Activated CD4-positive, alpha-beta T cell treated with anti-CD3 and anti-CD28 coated beads, Interleukin-2, amount 10 ng/mL, durations not matched to agents 24 days and 14 days (primary cell): ENCODE measurements at regions not wholly inside any gene's neighbourhood (a gene's known extent, or its start where the extent isn't known, plus 50 kb on each side); places are given as distances from the start of the nearest gene placed in this dataset.

Experiments used
- DNase-seq: peaks from one replicate; pipeline ENCODE4 v3.0.0; 2022
- H3K27ac Mint-ChIP-seq: one replicate; pipeline ENCODE4 v1.8.0; 2022; ENCODE audit warnings: mild to moderate bottlenecking, mixed read lengths
- H3K27me3 Mint-ChIP-seq: one replicate; pipeline ENCODE4 v1.8.0; 2022; ENCODE audit warnings: mixed read lengths
- H3K36me3 Mint-ChIP-seq: one replicate; pipeline ENCODE4 v1.8.0; 2022; ENCODE audit warnings: low read depth, mild to moderate bottlenecking, mixed read lengths
- H3K4me1 Mint-ChIP-seq: one replicate; pipeline ENCODE4 v1.8.0; 2021; ENCODE audit warnings: mixed read lengths
- H3K4me3 Mint-ChIP-seq: one replicate; pipeline ENCODE4 v1.8.0; 2022; ENCODE audit warnings: mild to moderate bottlenecking, moderate library complexity, mixed read lengths
- H3K9me3 Mint-ChIP-seq: one replicate; pipeline ENCODE4 v1.8.0; 2021; ENCODE audit warnings: mixed read lengths
- intact Hi-C: fragments of 100-400 bp; cut with micrococcal nuclease; formaldehyde crosslinking; loops from one replicate; pipeline ENCODE4 v1.15.1; 2023

GRCh38 chr14:100434033-100434601, 111.0 kb downstream of the SLC25A47 start:
- no peak overlapping the region for H3K27ac Mint-ChIP-seq
- H3K4me3 Mint-ChIP-seq, result no peak overlapping the region
- no peaks in the 10 kb centered on the region for H3K9me3 Mint-ChIP-seq
- H3K27me3 Mint-ChIP-seq, result no peaks in the 10 kb centered on the region
- no peaks in the 10 kb centered on the region for H3K36me3 Mint-ChIP-seq
- peaks cover 5% of the 10 kb centered on the region for H3K4me1 Mint-ChIP-seq
- DNase-seq, result no peak
- intact Hi-C loops, result no loop called here

GRCh38 chr14:100434911-100435438, 111.8 kb downstream of the SLC25A47 start:
- DNase-seq, result no peak
- Mint-ChIP-seq H3K9me3 (no peaks in the 10 kb centered on the region), H3K27ac (no peak overlapping the region), H3K27me3 (no peaks in the 10 kb centered on the region), H3K4me1 (peaks cover 9% of the 10 kb centered on the region), H3K36me3 (no peaks in the 10 kb centered on the region), H3K4me3 (no peak overlapping the region)
- intact Hi-C loops, result no loop called here

- no peak overlapping the region for H3K4me3 Mint-ChIP-seq
- H3K36me3 Mint-ChIP-seq, result no peaks in the 10 kb centered on the region
- intact Hi-C loops, result no loop called here
- no peak for DNase-seq
- H3K27me3 Mint-ChIP-seq, result no peaks in the 10 kb centered on the region
- no peaks in the 10 kb centered on the region for H3K9me3 Mint-ChIP-seq
- no peak overlapping the region for H3K27ac Mint-ChIP-seq
- H3K4me1 Mint-ChIP-seq, result peaks cover 9% of the 10 kb centered on the region
These were observed 112.3 kb downstream of the SLC25A47 start for GRCh38 chr14:100435459-100435858.

- no peaks in the 10 kb centered on the region for H3K27me3 Mint-ChIP-seq
- no peaks in the 10 kb centered on the region for H3K9me3 Mint-ChIP-seq
- no peaks in the 10 kb centered on the region for H3K36me3 Mint-ChIP-seq
- intact Hi-C loops, result no loop called here
- no peak overlapping the region for H3K4me3 Mint-ChIP-seq
- peaks cover 19% of the 10 kb centered on the region for H3K4me1 Mint-ChIP-seq
- DNase-seq, result no peak
- H3K27ac Mint-ChIP-seq, result no peak overlapping the region
These were observed 113.7 kb downstream of the SLC25A47 start for GRCh38 chr14:100436745-100437406.

- Mint-ChIP-seq H3K4me1 (peaks cover 25% of the 10 kb centered on the region), H3K27me3 (no peaks in the 10 kb centered on the region), H3K4me3 (no peak overlapping the region), H3K36me3 (no peaks in the 10 kb centered on the region), H3K27ac (no peak overlapping the region), H3K9me3 (no peaks in the 10 kb centered on the region)
- DNase-seq, result no peak
- intact Hi-C loops, result no loop called here
These were observed 115.1 kb downstream of the SLC25A47 start for GRCh38 chr14:100438271-100438670.

- no peak for DNase-seq
- H3K27me3 Mint-ChIP-seq, result no peaks in the 10 kb centered on the region
- peaks cover 25% of the 10 kb centered on the region for H3K4me1 Mint-ChIP-seq
- intact Hi-C loops, result no loop called here
- no peaks in the 10 kb centered on the region for H3K36me3 Mint-ChIP-seq
- no peak overlapping the region for H3K27ac Mint-ChIP-seq
- no peak overlapping the region for H3K4me3 Mint-ChIP-seq
- no peaks in the 10 kb centered on the region for H3K9me3 Mint-ChIP-seq
These were observed 115.8 kb downstream of the SLC25A47 start for GRCh38 chr14:100438678-100439592.

GRCh38 chr14:100439781-100440180, 116.6 kb downstream of the SLC25A47 start:
- no peak overlapping the region for H3K4me3 Mint-ChIP-seq
- H3K27ac Mint-ChIP-seq, result peak overlapping the region; percentile 17
- no peak for DNase-seq
- no peaks in the 10 kb centered on the region for H3K36me3 Mint-ChIP-seq
- peaks cover 23% of the 10 kb centered on the region for H3K4me1 Mint-ChIP-seq
- no peaks in the 10 kb centered on the region for H3K9me3 Mint-ChIP-seq
- intact Hi-C loops, result loop anchor here (2.0 kb wide), 2 partner anchors 205 to 213 kb away; no protein-coding TSS in a partner anchor
- no peaks in the 10 kb centered on the region for H3K27me3 Mint-ChIP-seq

GRCh38 chr14:100440207-100440631, 117.1 kb downstream of the SLC25A47 start:
- Mint-ChIP-seq H3K9me3 (no peaks in the 10 kb centered on the region), H3K4me1 (peaks cover 23% of the 10 kb centered on the region), H3K27ac (no peak overlapping the region), H3K36me3 (no peaks in the 10 kb centered on the region), H3K4me3 (no peak overlapping the region), H3K27me3 (no peaks in the 10 kb centered on the region)
- intact Hi-C loops, result loop anchor here (2.0 kb wide), 2 partner anchors 205 to 213 kb away; no protein-coding TSS in a partner anchor
- peak; percentile 78 for DNase-seq

GRCh38 chr14:100440758-100441203, 117.6 kb downstream of the SLC25A47 start:
- Mint-ChIP-seq H3K27me3 (no peaks in the 10 kb centered on the region), H3K4me3 (no peak overlapping the region), H3K27ac (no peak overlapping the region), H3K4me1 (peaks cover 23% of the 10 kb centered on the region), H3K9me3 (no peaks in the 10 kb centered on the region), H3K36me3 (no peaks in the 10 kb centered on the region)
- intact Hi-C loops, result loop anchor here (2.0 kb wide), 2 partner anchors 204 to 212 kb away; no protein-coding TSS in a partner anchor
- DNase-seq, result no peak

- H3K4me1 Mint-ChIP-seq, result peaks cover 23% of the 10 kb centered on the region
- H3K27me3 Mint-ChIP-seq, result no peaks in the 10 kb centered on the region
- H3K27ac Mint-ChIP-seq, result peak overlapping the region; percentile 30
- intact Hi-C loops, result loop anchor here (2.0 kb wide), 2 partner anchors 203 to 211 kb away; no protein-coding TSS in a partner anchor
- DNase-seq, result peak; percentile 62
- H3K4me3 Mint-ChIP-seq, result no peak overlapping the region
- no peaks in the 10 kb centered on the region for H3K36me3 Mint-ChIP-seq
- H3K9me3 Mint-ChIP-seq, result no peaks in the 10 kb centered on the region
These were observed 118.3 kb downstream of the SLC25A47 start for GRCh38 chr14:100441271-100441947.

- DNase-seq, result no peak
- intact Hi-C loops, result no loop called here
- H3K4me3 Mint-ChIP-seq, result no peak overlapping the region
- H3K27me3 Mint-ChIP-seq, result no peaks in the 10 kb centered on the region
- no peaks in the 10 kb centered on the region for H3K36me3 Mint-ChIP-seq
- H3K4me1 Mint-ChIP-seq, result peaks cover 25% of the 10 kb centered on the region
- no peaks in the 10 kb centered on the region for H3K9me3 Mint-ChIP-seq
- H3K27ac Mint-ChIP-seq, result no peak overlapping the region
These were observed 118.9 kb downstream of the SLC25A47 start for GRCh38 chr14:100442036-100442435.

GRCh38 chr14:100442498-100443490, 119.7 kb downstream of the SLC25A47 start:
- intact Hi-C loops, result no loop called here
- Mint-ChIP-seq H3K4me3 (no peak overlapping the region), H3K9me3 (no peaks in the 10 kb centered on the region), H3K27ac (no peak overlapping the region), H3K27me3 (no peaks in the 10 kb centered on the region), H3K36me3 (no peaks in the 10 kb centered on the region), H3K4me1 (peaks cover 27% of the 10 kb centered on the region)
- no peak for DNase-seq
